Epithelial cell of esophagus (primary cell): ENCODE measurements at regions not wholly inside any gene's neighbourhood (a gene's known extent, or its start where the extent isn't known, plus 50 kb on each side); places are given as distances from the start of the nearest gene placed in this dataset.
A peak's percentile ranks its signal among the peaks of the same experiment; 100 is the strongest.
"Not testable (repeated sequence)": the region's sequence is repeated elsewhere in the genome, so short reads cannot be mapped to it uniquely, and the experiment has no call there.

Experiments used
- DNase-seq: peaks from one replicate; pipeline ENCODE4 v3.0.0; 2010; ENCODE audit warnings: low read depth
- H3K4me3 ChIP-seq: 2 replicates; pipeline ENCODE4 v1.5.1; 2011; ENCODE audit warnings: mild to moderate bottlenecking, low read length, control low read depth
- TF ChIP-seq, protein P1 (sequence below): IDR thresholded peaks from 2 replicates; pipeline ENCODE4 v1.5.1; 2011; ENCODE audit warnings: low read depth, mild to moderate bottlenecking, low read length, control low read depth, inconsistent platforms; ENCODE audit not compliant: insufficient read depth; ENCODE audit errors: missing control alignments

DNA sequence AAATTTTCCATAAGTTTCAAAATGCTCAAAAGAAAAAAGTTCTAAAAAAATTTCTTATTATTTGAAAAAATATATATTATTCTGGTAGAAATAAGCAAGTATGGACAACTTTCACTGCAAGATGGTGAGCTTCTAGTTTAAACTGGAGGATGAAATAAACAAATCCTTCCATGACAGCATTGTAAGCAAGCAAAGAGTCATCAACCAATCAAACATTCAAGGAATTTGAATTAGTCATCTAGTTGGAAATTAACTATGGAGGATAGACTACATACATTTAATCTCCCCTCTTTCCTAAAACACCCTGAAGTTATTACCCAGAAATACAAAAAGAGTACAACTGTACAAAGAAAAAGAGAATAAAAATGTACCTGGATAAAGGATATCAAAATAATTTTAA lies 51.0 kb upstream of the IRX5 start:
- H3K4me3 ChIP-seq, result no peak overlapping the region
- TF ChIP-seq, protein P1, sequence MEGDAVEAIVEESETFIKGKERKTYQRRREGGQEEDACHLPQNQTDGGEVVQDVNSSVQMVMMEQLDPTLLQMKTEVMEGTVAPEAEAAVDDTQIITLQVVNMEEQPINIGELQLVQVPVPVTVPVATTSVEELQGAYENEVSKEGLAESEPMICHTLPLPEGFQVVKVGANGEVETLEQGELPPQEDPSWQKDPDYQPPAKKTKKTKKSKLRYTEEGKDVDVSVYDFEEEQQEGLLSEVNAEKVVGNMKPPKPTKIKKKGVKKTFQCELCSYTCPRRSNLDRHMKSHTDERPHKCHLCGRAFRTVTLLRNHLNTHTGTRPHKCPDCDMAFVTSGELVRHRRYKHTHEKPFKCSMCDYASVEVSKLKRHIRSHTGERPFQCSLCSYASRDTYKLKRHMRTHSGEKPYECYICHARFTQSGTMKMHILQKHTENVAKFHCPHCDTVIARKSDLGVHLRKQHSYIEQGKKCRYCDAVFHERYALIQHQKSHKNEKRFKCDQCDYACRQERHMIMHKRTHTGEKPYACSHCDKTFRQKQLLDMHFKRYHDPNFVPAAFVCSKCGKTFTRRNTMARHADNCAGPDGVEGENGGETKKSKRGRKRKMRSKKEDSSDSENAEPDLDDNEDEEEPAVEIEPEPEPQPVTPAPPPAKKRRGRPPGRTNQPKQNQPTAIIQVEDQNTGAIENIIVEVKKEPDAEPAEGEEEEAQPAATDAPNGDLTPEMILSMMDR, result no peak
- peak; percentile 34 for DNase-seq

DNA sequence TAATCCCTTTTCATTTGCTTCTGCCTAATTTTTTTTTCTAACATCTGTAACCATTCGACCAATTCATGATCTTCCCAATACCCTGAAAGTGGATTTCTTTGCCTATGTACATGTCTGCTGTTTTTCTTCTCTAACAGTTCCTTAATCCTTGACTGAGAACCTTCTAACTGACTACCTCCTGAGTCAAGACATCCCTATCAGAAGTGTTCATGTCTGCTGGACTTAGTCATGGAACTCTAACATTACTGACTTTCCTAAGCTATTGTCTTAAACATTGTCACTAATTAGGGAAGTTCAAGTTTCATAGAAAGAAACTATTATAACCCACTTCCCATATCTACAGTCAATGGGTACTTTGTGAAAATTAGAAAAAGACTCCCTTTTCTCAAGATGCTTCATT lies 52.4 kb upstream of the IRX5 start:
- DNase-seq, result peak; percentile 21
- TF ChIP-seq, protein P1, result no peak
- no peak overlapping the region for H3K4me3 ChIP-seq

DNA sequence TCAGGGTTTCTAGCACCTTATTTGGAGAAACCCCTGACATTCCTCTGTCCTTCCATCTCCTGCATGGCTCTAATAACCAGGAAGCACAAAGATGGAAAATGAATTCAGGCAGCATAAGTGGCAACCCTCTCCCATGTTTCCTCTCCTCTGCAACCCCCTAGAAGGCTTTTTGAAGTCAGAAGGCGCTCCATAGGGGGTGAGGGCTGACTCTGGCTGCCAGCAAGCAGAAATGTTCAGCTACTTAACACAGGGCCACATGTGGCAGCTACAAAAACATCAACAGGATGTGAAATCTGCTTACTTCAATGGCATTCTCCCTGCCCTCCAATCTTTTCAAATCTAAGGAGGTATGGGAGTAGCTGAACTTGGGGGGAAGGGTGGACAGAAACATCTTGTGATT lies 55.2 kb upstream of the IRX5 start:
- H3K4me3 ChIP-seq, result no peak overlapping the region
- DNase-seq, result no peak
- TF ChIP-seq, protein P1, result no peak

DNA sequence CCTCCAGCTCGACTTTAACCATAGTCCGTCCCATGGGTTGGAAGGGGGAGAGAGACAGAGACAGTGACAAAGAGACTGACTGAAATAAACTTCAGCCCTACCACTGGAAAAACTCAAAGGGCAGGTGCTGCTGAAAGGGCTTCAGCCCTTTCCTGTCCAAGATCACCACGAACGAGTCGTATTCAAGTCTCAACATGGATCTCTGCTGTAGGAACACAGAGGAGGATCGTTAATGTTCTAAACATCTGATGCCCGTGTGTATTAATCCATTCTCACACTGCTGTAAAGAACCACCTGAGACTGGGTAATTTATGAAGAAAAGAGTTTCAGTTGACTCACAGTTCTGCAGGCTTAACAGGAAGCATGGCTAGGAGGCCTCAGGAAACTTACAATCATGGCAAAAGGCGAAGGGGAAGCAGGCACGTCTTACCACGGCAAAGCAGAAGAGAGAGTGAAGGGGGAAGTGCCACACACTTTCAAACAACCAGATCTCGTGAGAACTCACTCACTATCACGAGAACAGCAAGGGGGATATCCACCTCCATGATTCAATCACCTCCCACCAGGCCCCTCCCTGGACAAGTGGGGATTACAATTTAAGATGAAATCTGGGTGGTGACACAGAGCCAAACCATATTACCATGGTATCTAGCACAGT lies 56.8 kb upstream of the IRX5 start:
- peak; percentile 6 for DNase-seq
- not testable (repeated sequence) for H3K4me3 ChIP-seq

DNA sequence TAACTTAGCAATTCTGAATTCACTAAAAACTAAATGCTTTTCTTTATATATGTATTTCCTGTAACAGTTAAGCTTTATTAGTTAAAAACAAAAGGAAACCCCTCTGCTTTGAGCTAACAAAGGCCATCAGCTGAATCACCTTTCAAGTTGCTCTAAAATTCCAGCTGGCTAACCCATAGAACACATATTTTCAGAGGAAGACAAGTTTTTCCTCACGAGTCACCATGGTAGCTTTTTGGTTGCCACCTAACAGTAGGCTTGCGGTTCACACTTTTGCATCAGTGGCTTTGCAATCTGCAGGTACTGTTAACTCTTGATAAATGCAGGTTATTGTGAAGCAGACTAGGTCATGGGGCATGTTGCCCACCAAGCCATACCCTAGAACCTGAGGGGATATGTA lies 57.6 kb upstream of the IRX5 start:
- no peak overlapping the region for H3K4me3 ChIP-seq
- TF ChIP-seq, protein P1, result no peak
- DNase-seq, result peak; percentile 4

DNA sequence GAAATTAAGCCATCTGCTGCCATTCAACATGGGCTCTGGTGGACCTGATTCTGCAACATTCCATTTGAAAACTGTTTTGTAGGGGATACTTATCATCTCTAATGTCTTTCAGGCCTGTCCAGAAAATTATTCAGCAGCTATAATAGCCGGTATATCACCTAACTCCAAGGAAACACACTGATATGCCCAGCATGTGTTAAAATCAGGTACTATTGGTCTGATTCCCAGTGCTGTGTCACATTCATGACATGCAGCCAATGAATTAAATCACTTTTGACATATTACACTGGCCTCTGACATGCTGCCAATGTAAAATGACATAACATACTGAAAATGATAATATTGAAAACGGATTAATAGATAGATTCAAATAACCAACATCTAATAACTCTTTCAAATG lies 60.5 kb upstream of the IRX5 start:
- DNase-seq, result no peak
- TF ChIP-seq, protein P1, result no peak
- no peak overlapping the region for H3K4me3 ChIP-seq

DNA sequence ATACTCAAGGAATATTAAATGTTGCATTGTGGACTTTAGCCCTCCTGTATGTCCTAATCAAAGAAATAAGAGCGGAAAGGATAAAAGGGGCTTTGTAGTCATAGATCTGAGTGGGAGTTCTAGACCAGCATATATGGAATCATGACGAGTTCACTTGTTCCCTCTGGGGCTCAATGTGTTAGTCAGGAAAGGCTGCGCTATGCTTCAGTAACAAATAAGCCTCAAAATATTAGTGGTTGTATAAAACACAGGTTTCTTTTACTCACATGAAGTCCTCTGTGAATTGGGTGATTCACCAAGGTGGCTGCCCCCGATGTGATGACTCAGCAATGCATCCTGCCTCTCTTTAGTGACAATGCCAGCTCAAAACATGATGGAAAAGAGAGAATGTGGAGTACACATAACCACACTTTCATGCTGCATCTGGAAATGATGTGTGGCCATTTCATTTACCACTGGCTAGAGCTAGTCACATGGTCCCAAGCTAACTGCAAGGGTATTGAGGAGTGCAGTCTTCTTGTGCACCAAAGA lies 63.3 kb upstream of the IRX5 start:
- TF ChIP-seq, protein P1, result no peak
- no peak overlapping the region for H3K4me3 ChIP-seq
- no peak for DNase-seq

DNA sequence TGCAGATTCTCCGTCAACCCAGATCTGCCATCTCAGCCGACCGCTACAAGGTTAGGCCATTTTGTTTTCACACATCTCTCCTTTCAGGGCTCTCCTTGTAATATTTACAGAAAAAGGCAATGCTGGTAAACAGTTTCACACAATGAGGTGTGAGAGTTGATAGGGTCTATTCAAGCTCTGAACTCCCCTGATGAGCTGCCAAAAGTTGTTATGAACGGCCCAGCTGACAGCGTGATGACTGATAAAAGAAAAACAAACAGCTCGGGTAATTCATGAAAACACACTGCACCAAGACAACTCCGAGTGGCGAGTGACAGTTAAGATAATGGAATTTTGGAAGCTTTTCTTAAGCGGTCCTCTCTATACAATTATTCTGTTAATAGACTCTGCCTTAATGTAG lies 68.1 kb upstream of the IRX5 start:
- H3K4me3 ChIP-seq, result no peak overlapping the region
- TF ChIP-seq, protein P1, result no peak
- no peak for DNase-seq
